ENCODE measurements at regions not wholly inside any gene's neighbourhood (a gene's known extent, or its start where the extent isn't known, plus 50 kb on each side); places are given as distances from the start of the nearest gene placed in this dataset.

- Histone ChIP-seq H3K4me3 (ENCODE audit: low read length) (no peak overlapping the region), H3K9ac (ENCODE audit: low read length) (no peak overlapping the region), H3K27me3 (ENCODE audit: low read length) (no peaks in the 10 kb centered on the region), H3K4me1 (ENCODE audit: low read length) (no peaks in the 10 kb centered on the region), H3K79me2 (ENCODE audit: low read length) (no peaks in the 10 kb centered on the region), H3K4me2 (ENCODE audit: low read depth, low read length, poor library complexity, severe bottlenecking) (no peak overlapping the region), H3K9me3 (ENCODE audit: low read length) (no peaks in the 10 kb centered on the region), H4K20me1 (ENCODE audit: insufficient read depth, low read depth, low read length) (no peaks in the 10 kb centered on the region), H3K27ac (ENCODE audit: low read length) (no peak overlapping the region), H3K9me2 (replicated peaks; ENCODE audit: insufficient read depth, low read length) (no peaks in the 10 kb centered on the region), H2AFZ (ENCODE audit: low read length) (no peak overlapping the region), H3K36me3 (ENCODE audit: insufficient read depth, low read length) (no peaks in the 10 kb centered on the region)
- DNase-seq = no peak
Measured at GRCh38 chr15:31525988-31526665, 199.5 kb downstream of the KLF13 start.

DNA sequence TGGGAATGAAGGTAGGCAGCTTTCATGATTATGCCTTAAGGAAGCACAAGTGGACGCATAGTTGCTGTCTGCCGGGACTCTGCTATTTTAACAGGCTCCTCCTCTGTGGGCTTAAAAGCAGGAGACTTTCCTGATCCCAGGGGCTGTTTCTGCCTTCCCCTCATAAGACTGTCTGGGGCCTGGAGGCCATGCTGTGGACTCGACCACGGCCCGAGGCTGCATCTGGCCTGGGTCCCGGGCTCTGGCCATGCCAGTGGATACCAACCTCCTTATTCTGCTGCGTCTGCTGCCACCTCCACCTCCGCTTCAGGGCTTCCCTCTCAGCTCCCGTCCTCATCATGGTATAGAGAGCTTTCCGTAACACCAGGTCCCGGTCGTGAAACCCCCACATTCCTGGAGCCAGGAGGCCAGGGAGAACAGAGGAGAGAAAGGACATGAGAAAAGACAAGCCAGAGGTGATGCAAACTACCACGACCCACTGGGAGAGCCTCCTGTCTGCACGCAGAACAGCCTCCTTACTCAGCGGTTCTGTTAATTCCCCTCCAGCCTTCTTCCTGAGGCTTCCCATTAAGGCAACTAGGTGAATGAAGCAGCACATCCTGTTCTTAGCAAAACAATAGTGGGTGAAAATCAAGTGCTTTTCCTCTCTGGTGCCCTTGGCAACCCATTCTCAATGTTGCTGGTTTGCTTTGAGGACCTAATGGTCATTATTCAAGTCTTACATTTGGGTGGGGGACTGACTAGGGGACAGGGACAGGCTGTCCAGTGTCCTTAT lies 200.5 kb downstream of the KLF13 start:
- Histone ChIP-seq H3K27ac (ENCODE audit: low read length) (no peak overlapping the region), H2AFZ (ENCODE audit: low read length) (no peak overlapping the region), H3K4me2 (ENCODE audit: low read depth, low read length, poor library complexity, severe bottlenecking) (no peak overlapping the region), H3K9me3 (ENCODE audit: low read length) (no peaks in the 10 kb centered on the region), H4K20me1 (ENCODE audit: insufficient read depth, low read depth, low read length) (no peaks in the 10 kb centered on the region), H3K36me3 (ENCODE audit: insufficient read depth, low read length) (no peaks in the 10 kb centered on the region), H3K9me2 (replicated peaks; ENCODE audit: insufficient read depth, low read length) (no peaks in the 10 kb centered on the region), H3K27me3 (ENCODE audit: low read length) (no peaks in the 10 kb centered on the region), H3K9ac (ENCODE audit: low read length) (no peak overlapping the region), H3K4me1 (ENCODE audit: low read length) (no peaks in the 10 kb centered on the region), H3K79me2 (ENCODE audit: low read length) (no peaks in the 10 kb centered on the region), H3K4me3 (ENCODE audit: low read length) (no peak overlapping the region)
- DNase-seq = no peak

DNA sequence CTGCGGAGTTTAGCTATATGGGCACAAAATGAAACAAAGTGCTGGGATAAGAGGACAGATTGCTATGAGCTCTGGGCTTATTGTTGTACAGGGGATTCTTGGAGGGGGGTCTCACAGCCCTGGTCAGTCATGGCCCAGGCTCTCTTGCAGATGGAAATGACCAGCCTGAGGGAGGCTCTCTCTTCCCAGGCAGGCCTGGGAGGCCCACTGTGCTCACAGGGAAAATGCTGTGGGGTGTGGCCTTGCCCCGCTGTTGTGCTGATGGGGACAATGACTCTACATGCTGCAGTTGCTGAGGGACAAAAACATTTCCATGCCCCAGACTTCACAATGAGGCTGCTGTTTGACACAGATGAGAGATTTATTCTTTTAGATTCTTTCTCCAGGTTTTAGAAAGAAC lies 202.2 kb downstream of the KLF13 start:
- no peaks in the 10 kb centered on the region for H3K79me2 ChIP-seq (ENCODE audit: low read length)
- H3K9ac ChIP-seq (ENCODE audit: low read length) = no peak overlapping the region
- DNase-seq = no peak
- no peaks in the 10 kb centered on the region for H3K27me3 ChIP-seq (ENCODE audit: low read length)
- H3K4me3 ChIP-seq (ENCODE audit: low read length) = no peak overlapping the region
- no peaks in the 10 kb centered on the region for H3K9me2 ChIP-seq (replicated peaks; ENCODE audit: insufficient read depth, low read length)
- H3K27ac ChIP-seq (ENCODE audit: low read length) = no peak overlapping the region
- H4K20me1 ChIP-seq (ENCODE audit: insufficient read depth, low read depth, low read length) = no peaks in the 10 kb centered on the region
- H2AFZ ChIP-seq (ENCODE audit: low read length) = no peak overlapping the region
- no peaks in the 10 kb centered on the region for H3K4me1 ChIP-seq (ENCODE audit: low read length)
- no peaks in the 10 kb centered on the region for H3K36me3 ChIP-seq (ENCODE audit: insufficient read depth, low read length)
- no peak overlapping the region for H3K4me2 ChIP-seq (ENCODE audit: low read depth, low read length, poor library complexity, severe bottlenecking)
- H3K9me3 ChIP-seq (ENCODE audit: low read length) = no peaks in the 10 kb centered on the region

GRCh38 chr15:31537770-31538592 lies 211.3 kb downstream of the KLF13 start:
- no peaks in the 10 kb centered on the region for H3K79me2 ChIP-seq (ENCODE audit: low read length)
- H3K4me1 ChIP-seq (ENCODE audit: low read length) = no peaks in the 10 kb centered on the region
- no peaks in the 10 kb centered on the region for H3K9me3 ChIP-seq (ENCODE audit: low read length)
- no peaks in the 10 kb centered on the region for H4K20me1 ChIP-seq (ENCODE audit: insufficient read depth, low read depth, low read length)
- no peak overlapping the region for H3K4me2 ChIP-seq (ENCODE audit: low read depth, low read length, poor library complexity, severe bottlenecking)
- H3K27ac ChIP-seq (ENCODE audit: low read length) = no peak overlapping the region
- H3K9me2 ChIP-seq (replicated peaks; ENCODE audit: insufficient read depth, low read length) = no peaks in the 10 kb centered on the region
- no peak overlapping the region for H3K4me3 ChIP-seq (ENCODE audit: low read length)
- no peak overlapping the region for H2AFZ ChIP-seq (ENCODE audit: low read length)
- H3K36me3 ChIP-seq (ENCODE audit: insufficient read depth, low read length) = no peaks in the 10 kb centered on the region
- no peak overlapping the region for H3K9ac ChIP-seq (ENCODE audit: low read length)
- no peaks in the 10 kb centered on the region for H3K27me3 ChIP-seq (ENCODE audit: low read length)
- DNase-seq = no peak

DNA sequence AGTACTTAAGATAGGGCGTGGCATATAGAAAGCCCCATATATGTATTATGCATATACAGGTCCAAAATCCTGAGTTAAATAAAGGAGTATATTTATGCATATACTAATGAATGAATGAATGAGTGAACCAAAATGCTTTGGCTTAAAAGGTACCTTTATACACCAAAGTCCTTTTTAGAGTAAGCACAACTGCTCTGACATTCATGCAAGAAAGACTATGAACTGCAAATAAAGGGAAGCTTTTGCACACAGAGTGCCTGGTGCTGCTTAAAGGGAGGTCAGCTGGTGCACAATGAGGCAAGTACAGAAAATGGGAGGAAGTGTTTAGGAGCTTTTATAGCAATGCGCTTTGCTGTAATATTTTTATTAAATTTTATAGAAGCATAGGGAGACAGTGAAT lies 214.0 kb downstream of the KLF13 start:
- H3K9me3 ChIP-seq (ENCODE audit: low read length) = no peaks in the 10 kb centered on the region
- H3K27ac ChIP-seq (ENCODE audit: low read length) = no peak overlapping the region
- H3K27me3 ChIP-seq (ENCODE audit: low read length) = no peaks in the 10 kb centered on the region
- no peaks in the 10 kb centered on the region for H3K4me1 ChIP-seq (ENCODE audit: low read length)
- no peaks in the 10 kb centered on the region for H3K9me2 ChIP-seq (replicated peaks; ENCODE audit: insufficient read depth, low read length)
- no peak for DNase-seq
- H3K36me3 ChIP-seq (ENCODE audit: insufficient read depth, low read length) = no peaks in the 10 kb centered on the region
- H3K9ac ChIP-seq (ENCODE audit: low read length) = no peak overlapping the region
- no peak overlapping the region for H2AFZ ChIP-seq (ENCODE audit: low read length)
- no peaks in the 10 kb centered on the region for H3K79me2 ChIP-seq (ENCODE audit: low read length)
- no peak overlapping the region for H3K4me2 ChIP-seq (ENCODE audit: low read depth, low read length, poor library complexity, severe bottlenecking)
- no peaks in the 10 kb centered on the region for H4K20me1 ChIP-seq (ENCODE audit: insufficient read depth, low read depth, low read length)
- no peak overlapping the region for H3K4me3 ChIP-seq (ENCODE audit: low read length)

DNA sequence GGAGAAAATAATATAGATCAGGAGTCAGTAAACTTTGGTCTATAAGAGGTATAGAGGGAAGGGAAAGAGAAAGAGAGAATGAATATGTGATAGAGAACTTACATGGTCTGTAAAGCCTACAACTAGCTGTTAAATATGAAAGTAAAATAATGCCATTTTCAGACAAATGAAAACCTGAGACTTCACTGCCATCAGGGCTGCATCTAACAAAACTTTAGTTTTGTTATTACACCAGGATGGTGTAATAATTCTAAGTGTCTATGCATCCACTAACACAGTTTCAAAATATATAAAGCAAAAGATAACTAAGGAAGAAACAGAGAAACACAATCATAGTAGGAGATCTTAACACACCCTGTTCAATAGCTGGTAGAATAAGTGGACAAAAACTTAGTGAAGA lies 217.7 kb downstream of the KLF13 start:
- Histone ChIP-seq H3K9me3 (ENCODE audit: low read length) (no peaks in the 10 kb centered on the region), H3K27me3 (ENCODE audit: low read length) (no peaks in the 10 kb centered on the region), H3K9ac (ENCODE audit: low read length) (no peak overlapping the region), H4K20me1 (ENCODE audit: insufficient read depth, low read depth, low read length) (no peaks in the 10 kb centered on the region), H3K36me3 (ENCODE audit: insufficient read depth, low read length) (no peaks in the 10 kb centered on the region), H3K27ac (ENCODE audit: low read length) (no peak overlapping the region), H3K4me2 (ENCODE audit: low read depth, low read length, poor library complexity, severe bottlenecking) (no peak overlapping the region), H3K4me1 (ENCODE audit: low read length) (no peaks in the 10 kb centered on the region), H3K4me3 (ENCODE audit: low read length) (no peak overlapping the region), H2AFZ (ENCODE audit: low read length) (no peak overlapping the region), H3K79me2 (ENCODE audit: low read length) (no peaks in the 10 kb centered on the region), H3K9me2 (replicated peaks; ENCODE audit: insufficient read depth, low read length) (no peaks in the 10 kb centered on the region)
- DNase-seq = no peak

DNA sequence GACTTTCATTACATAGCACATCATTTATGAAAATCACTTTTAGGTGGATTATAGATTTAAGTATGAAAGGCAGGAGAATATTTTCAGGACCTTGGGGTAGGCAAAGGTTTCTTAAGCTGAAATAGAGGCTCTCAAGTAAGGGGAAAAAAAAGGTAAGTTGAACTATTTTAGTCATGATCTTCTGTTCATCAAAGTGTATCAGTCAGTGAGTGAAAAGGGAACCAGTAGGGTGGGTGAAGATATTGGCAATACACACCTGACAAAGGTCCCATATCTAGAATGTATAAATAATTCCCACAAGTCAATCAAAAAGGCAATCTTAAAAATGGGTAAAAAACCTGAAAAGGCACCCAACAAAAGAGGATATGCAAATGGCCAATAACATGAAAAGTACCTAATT lies 218.6 kb downstream of the KLF13 start:
- no peak for DNase-seq
- H3K4me2 ChIP-seq (ENCODE audit: low read depth, low read length, poor library complexity, severe bottlenecking) = no peak overlapping the region
- H3K27me3 ChIP-seq (ENCODE audit: low read length) = no peaks in the 10 kb centered on the region
- H3K4me1 ChIP-seq (ENCODE audit: low read length) = no peaks in the 10 kb centered on the region
- no peaks in the 10 kb centered on the region for H3K79me2 ChIP-seq (ENCODE audit: low read length)
- H3K9me2 ChIP-seq (replicated peaks; ENCODE audit: insufficient read depth, low read length) = no peaks in the 10 kb centered on the region
- no peaks in the 10 kb centered on the region for H3K9me3 ChIP-seq (ENCODE audit: low read length)
- H3K9ac ChIP-seq (ENCODE audit: low read length) = no peak overlapping the region
- no peak overlapping the region for H3K4me3 ChIP-seq (ENCODE audit: low read length)
- H3K27ac ChIP-seq (ENCODE audit: low read length) = no peak overlapping the region
- no peaks in the 10 kb centered on the region for H3K36me3 ChIP-seq (ENCODE audit: insufficient read depth, low read length)
- H2AFZ ChIP-seq (ENCODE audit: low read length) = no peak overlapping the region
- H4K20me1 ChIP-seq (ENCODE audit: insufficient read depth, low read depth, low read length) = no peaks in the 10 kb centered on the region
